ENCODE measurements at regions not wholly inside any gene's neighbourhood (a gene's known extent, or its start where the extent isn't known, plus 50 kb on each side); places are given as distances from the start of the nearest gene placed in this dataset.

DNA sequence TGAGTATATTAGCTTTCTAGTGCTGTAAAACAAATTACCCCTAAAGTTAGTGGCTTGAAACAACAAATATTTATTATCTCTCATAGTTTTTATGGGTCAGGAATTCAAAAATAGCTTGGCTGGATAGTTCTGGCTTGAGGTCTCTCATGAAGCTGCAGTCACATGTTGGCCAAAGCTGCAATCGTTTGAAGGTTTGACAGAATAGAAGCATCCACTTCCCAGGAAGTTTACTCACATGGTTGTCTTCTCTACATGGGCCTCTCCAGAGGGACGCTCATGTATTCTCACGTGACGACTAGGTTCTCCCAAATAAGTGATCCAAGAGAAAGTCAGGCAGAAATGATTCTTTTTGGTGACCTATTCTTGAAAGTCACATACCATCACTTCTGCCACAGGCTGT is 99.1 kb downstream of the NIBAN1 start:
- Histone ChIP-seq H3K9me3 (ENCODE audit: control insufficient read depth, insufficient read depth, low read depth, low read length) (no peaks in the 10 kb centered on the region), H3K4me3 (ENCODE audit: low read depth, low read length) (no peak overlapping the region), H3K36me3 (ENCODE audit: control insufficient read depth in 2 of 2, insufficient read depth in 1 of 2, low read length in 2 of 2) (no peaks in the 10 kb centered on the region), H3K4me1 (ENCODE audit: control insufficient read depth, insufficient read depth, low read length) (no peaks in the 10 kb centered on the region), H3K27ac (ENCODE audit: extremely low read depth, low read depth, low read length) (no peak overlapping the region)
- TF ChIP-seq ZNF223 (tag by site-specific recombination; IDR thresholded peaks at IDR 0.05) (no peak), ZNF548 (tag by site-specific recombination; IDR thresholded peaks at IDR 0.05) (no peak), ZNF202 (tag by site-specific recombination; IDR thresholded peaks at IDR 0.05; ENCODE audit: borderline replicate concordance) (no peak), ZNF350 (tag by site-specific recombination; IDR thresholded peaks at IDR 0.05) (no peak), ZNF555 (tag by site-specific recombination; conservative IDR thresholded peaks at IDR 0.05) (no peak), ZSCAN16 (tag by site-specific recombination; IDR thresholded peaks at IDR 0.05) (no peak), ZFP3 (tag by site-specific recombination; IDR thresholded peaks at IDR 0.05; ENCODE audit: low read depth) (no peak), ZNF626 (tag by site-specific recombination; IDR thresholded peaks at IDR 0.05) (no peak), SP7 (tag by site-specific recombination; IDR thresholded peaks at IDR 0.05) (no peak), GLI2 (tag by site-specific recombination; IDR thresholded peaks at IDR 0.05; ENCODE audit: borderline replicate concordance, low read depth) (no peak), SCRT2 (tag by site-specific recombination; IDR thresholded peaks at IDR 0.05) (no peak), ZNF624 (tag by site-specific recombination; IDR thresholded peaks at IDR 0.05) (no peak), MEIS1 (CRISPR knock-in tag; IDR thresholded peaks at IDR 0.05; ENCODE audit: borderline replicate concordance) (no peak), PRDM1 (tag by site-specific recombination; IDR thresholded peaks at IDR 0.05) (no peak), ZNF221 (tag by site-specific recombination; IDR thresholded peaks at IDR 0.05; ENCODE audit: borderline replicate concordance) (no peak), ZBTB8A (tag by site-specific recombination; IDR thresholded peaks at IDR 0.05) (no peak)
- TF ChIP-seq, protein P1, sequence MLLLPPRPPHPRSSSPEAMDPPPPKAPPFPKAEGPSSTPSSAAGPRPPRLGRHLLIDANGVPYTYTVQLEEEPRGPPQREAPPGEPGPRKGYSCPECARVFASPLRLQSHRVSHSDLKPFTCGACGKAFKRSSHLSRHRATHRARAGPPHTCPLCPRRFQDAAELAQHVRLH (tag by site-specific recombination; IDR thresholded peaks at IDR 0.05): no peak
- TF ChIP-seq, protein P2, sequence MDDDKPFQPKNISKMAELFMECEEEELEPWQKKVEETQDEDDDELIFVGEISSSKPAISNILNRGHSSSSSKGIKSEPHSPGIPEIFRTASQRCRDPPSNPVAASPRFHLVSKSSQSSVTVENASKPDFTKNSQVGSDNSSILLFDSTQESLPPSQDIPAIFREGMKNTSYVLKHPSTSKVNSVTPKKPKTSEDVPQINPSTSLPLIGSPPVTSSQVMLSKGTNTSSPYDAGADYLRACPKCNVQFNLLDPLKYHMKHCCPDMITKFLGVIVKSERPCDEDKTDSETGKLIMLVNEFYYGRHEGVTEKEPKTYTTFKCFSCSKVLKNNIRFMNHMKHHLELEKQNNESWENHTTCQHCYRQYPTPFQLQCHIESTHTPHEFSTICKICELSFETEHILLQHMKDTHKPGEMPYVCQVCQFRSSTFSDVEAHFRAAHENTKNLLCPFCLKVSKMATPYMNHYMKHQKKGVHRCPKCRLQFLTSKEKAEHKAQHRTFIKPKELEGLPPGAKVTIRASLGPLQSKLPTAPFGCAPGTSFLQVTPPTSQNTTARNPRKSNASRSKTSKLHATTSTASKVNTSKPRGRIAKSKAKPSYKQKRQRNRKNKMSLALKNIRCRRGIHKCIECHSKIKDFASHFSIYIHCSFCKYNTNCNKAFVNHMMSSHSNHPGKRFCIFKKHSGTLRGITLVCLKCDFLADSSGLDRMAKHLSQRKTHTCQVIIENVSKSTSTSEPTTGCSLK (tag by site-specific recombination; IDR thresholded peaks at IDR 0.05): no peak
- TF ChIP-seq, protein P3, sequence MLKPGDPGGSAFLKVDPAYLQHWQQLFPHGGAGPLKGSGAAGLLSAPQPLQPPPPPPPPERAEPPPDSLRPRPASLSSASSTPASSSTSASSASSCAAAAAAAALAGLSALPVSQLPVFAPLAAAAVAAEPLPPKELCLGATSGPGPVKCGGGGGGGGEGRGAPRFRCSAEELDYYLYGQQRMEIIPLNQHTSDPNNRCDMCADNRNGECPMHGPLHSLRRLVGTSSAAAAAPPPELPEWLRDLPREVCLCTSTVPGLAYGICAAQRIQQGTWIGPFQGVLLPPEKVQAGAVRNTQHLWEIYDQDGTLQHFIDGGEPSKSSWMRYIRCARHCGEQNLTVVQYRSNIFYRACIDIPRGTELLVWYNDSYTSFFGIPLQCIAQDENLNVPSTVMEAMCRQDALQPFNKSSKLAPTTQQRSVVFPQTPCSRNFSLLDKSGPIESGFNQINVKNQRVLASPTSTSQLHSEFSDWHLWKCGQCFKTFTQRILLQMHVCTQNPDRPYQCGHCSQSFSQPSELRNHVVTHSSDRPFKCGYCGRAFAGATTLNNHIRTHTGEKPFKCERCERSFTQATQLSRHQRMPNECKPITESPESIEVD (tag by site-specific recombination; IDR thresholded peaks at IDR 0.05): no peak
- TF ChIP-seq, protein P4, sequence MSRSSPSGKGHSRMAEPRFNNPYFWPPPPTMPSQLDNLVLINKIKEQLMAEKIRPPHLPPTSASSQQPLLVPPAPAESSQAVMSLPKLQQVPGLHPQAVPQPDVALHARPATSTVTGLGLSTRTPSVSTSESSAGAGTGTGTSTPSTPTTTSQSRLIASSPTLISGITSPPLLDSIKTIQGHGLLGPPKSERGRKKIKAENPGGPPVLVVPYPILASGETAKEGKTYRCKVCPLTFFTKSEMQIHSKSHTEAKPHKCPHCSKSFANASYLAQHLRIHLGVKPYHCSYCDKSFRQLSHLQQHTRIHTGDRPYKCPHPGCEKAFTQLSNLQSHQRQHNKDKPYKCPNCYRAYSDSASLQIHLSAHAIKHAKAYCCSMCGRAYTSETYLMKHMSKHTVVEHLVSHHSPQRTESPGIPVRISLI (tag by site-specific recombination; IDR thresholded peaks at IDR 0.05): no peak
- POLR2A ChIA-PET: no interaction called here
- CTCF ChIA-PET: no interaction called here

DNA sequence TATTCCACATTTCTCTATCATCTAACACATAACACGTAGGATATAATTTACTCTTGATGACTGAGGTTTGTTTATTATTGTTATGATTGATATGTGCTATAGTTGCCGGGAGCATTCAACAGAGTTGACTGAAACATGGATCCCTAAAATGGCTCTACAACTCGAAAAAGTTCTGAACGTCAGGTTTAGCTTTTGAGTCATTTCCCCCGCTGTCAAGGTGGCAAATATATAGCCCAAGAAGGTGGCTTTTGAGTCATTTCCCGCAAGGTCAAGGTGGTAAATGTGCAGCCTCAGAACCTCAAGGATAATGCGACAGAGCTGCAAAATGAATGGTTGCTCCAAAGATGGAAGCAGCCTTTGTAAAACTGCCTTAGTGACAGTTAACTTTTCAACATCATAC is 104.0 kb downstream of the NIBAN1 start:
- Histone ChIP-seq H3K4me1 (ENCODE audit: control insufficient read depth, insufficient read depth, low read length) (no peaks in the 10 kb centered on the region), H3K27ac (ENCODE audit: extremely low read depth, low read depth, low read length) (no peak overlapping the region), H3K4me3 (ENCODE audit: low read depth, low read length) (no peak overlapping the region), H3K36me3 (ENCODE audit: control insufficient read depth in 2 of 2, insufficient read depth in 1 of 2, low read length in 2 of 2) (no peaks in the 10 kb centered on the region), H3K9me3 (ENCODE audit: control insufficient read depth, insufficient read depth, low read depth, low read length) (no peaks in the 10 kb centered on the region)
- CTCF ChIA-PET: no interaction called here
- POLR2A ChIA-PET: no interaction called here
- TF ChIP-seq REPIN1 (tag by site-specific recombination; IDR thresholded peaks at IDR 0.05; ENCODE audit: low read depth) (no peak), ZNF146 (tag by site-specific recombination; IDR thresholded peaks at IDR 0.05) (no peak), ZNF214 (tag by site-specific recombination; IDR thresholded peaks at IDR 0.05; ENCODE audit: borderline replicate concordance) (no peak), ZNF174 (tag by site-specific recombination; IDR thresholded peaks at IDR 0.05) (no peak), ZNF354C (tag by site-specific recombination; IDR thresholded peaks at IDR 0.05; ENCODE audit: borderline replicate concordance, low read depth) (no peak), ZNF341 (tag by site-specific recombination; IDR thresholded peaks at IDR 0.05; ENCODE audit: low read depth) (no peak), ZNF211 (tag by site-specific recombination; IDR thresholded peaks at IDR 0.05; ENCODE audit: low read depth) (no peak), HOXA7 (CRISPR knock-in tag; IDR thresholded peaks at IDR 0.05; ENCODE audit: borderline replicate concordance) (no peak)
- TF ChIP-seq, protein P5, sequence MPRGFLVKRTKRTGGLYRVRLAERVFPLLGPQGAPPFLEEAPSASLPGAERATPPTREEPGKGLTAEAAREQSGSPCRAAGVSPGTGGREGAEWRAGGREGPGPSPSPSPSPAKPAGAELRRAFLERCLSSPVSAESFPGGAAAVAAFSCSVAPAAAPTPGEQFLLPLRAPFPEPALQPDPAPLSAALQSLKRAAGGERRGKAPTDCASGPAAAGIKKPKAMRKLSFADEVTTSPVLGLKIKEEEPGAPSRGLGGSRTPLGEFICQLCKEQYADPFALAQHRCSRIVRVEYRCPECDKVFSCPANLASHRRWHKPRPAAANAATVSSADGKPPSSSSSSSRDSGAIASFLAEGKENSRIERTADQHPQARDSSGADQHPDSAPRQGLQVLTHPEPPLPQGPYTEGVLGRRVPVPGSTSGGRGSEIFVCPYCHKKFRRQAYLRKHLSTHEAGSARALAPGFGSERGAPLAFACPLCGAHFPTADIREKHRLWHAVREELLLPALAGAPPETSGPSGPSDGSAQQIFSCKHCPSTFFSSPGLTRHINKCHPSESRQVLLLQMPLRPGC (tag by site-specific recombination; IDR thresholded peaks at IDR 0.05): no peak
- TF ChIP-seq, protein P6, sequence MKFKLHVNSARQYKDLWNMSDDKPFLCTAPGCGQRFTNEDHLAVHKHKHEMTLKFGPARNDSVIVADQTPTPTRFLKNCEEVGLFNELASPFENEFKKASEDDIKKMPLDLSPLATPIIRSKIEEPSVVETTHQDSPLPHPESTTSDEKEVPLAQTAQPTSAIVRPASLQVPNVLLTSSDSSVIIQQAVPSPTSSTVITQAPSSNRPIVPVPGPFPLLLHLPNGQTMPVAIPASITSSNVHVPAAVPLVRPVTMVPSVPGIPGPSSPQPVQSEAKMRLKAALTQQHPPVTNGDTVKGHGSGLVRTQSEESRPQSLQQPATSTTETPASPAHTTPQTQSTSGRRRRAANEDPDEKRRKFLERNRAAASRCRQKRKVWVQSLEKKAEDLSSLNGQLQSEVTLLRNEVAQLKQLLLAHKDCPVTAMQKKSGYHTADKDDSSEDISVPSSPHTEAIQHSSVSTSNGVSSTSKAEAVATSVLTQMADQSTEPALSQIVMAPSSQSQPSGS (tag by site-specific recombination; IDR thresholded peaks at IDR 0.05; ENCODE audit: low read depth): no peak
